GDM1 (cell line): ENCODE measurements at regions not wholly inside any gene's neighbourhood (a gene's known extent, or its start where the extent isn't known, plus 50 kb on each side); places are given as distances from the start of the nearest gene placed in this dataset.

Experiments used
- DNase-seq: peaks from one replicate; lab custom pipeline; 2025; lab: John Stamatoyannopoulos, UW

DNA sequence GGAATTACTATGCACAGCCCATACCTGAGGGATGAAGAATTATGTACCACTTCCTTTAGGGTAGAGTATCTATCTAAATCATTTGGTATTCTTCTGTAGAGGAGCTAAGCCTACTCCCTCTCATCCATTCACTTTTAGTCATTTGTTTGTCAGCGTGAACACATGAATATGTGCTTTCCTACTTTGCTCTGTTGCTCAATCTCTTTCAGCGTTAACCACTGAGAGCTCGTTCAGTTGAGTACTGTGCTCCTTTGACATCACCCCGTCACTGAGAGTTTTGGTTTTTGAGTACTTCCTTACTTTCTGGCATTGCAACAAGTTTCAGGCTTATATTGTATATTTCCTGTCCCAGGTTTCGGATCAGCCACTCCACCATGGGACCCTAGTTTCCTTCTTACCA lies 700.6 kb downstream of the NLGN4X start:
- DNase-seq: no peak

DNA sequence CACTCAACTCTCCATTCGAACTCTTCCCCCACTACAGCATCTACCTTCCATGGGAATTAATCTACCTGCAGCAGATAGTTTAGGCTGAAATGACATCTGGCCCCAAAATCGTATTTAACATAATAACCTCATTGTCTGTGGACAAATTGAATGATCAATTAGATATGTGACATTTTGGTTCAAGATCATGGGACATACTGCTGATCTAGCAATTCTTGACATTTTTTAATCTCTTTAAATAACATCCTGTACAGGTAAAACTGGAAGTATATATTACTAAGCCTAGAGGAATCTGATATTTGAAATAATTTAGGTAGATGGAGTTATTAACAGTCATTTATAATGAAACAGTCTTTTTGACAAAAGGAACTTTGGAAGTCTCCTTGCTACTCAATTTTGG lies 702.5 kb downstream of the NLGN4X start:
- DNase-seq: no peak

DNA sequence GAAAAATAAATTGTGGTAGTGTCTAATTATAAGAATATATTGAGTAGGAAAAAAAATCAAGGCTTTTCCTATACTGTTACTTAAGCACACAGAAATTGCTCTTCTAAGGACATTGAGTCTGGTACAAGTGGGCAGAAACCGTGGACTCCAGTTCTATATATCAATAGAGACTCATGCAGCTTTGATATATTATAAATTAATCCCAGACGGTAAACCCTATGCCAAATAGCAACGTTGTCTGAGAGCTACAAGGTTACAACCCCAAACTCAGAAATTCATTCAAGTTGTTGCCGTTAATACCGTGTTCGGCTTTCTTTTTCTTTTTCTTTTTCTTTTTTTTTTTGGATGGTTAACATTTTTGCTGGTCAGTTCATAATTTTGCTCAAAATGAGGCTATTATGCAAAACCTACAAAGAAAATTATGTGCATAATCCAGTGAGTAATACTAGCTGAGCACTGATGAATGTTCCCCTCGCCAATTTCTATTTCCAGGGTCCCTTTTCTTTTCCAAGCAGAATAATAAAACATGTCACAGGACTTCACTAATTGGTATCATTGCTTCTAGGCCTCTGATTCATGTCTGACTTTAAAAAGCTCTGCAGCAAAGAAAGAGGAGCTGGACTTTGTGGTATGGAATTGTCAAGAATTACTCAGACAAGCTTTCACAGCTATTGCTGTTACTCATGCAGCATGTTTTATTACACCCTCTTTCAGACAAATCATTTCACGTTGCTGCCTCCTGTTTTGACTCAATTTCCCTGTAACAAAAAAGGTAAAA lies 737.7 kb downstream of the NLGN4X start:
- DNase-seq: no peak

DNA sequence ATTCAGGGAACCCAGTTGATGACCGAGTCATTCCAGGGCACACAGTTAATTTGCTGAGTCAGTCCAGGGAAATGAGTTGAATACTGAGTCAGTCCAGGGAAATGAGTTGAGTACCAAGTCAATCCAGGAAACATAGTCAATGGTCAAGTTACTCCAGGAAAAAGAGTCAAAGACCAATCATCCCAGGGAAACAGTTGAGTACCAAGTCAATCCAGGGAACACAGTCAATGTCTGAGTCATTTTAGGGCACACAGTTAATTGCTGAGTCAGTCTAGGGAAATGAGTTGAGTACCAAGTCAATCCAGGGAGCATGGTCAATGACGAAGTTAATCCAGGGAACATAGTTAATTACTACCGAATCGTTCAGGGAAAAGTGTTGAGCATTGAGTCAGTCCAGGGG lies 754.4 kb downstream of the NLGN4X start:
- DNase-seq: no peak

DNA sequence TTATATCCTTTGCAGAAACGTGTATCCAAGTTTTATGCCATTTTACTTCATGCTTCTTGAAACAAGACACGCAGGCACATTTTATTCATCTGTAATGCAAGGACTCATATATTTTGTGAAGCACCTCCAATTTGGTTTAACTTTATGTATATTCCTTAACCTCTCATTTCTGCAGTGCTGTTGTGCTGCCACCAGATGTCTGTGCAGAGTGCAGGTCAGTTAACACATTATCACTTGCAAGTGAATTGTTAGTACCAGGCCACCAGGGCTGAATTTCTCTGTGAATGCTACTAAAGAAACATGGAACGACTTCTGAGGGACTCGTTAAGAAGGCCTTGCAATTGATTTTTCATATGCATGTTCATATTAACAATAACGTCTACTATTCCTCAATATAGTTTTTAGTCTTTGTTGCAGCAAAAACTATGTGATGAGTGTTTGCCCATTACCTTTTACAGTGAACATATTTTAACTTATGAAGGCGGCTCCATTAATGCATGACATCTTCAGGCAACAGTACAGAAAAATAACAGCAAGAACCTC lies 770.3 kb downstream of the NLGN4X start:
- DNase-seq: no peak

DNA sequence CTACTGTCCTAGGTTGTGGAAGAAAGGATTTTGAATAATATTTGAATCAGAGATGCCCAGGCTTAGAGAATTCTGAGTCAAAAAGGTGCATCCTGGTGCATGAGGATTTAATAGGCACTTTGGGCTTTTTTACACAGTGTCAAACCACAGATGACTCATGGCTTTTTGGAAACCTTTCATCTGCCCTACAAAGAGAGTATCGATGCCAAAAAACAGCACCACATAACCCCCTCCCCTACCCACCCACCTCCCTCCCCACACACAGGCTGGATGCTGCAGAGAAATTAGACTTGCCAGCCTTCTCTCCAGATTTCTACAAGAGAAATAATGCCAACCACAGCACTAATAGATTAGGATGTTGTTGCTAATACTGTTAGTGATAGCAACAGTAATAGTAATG lies 779.3 kb downstream of the NLGN4X start:
- DNase-seq: no peak

DNA sequence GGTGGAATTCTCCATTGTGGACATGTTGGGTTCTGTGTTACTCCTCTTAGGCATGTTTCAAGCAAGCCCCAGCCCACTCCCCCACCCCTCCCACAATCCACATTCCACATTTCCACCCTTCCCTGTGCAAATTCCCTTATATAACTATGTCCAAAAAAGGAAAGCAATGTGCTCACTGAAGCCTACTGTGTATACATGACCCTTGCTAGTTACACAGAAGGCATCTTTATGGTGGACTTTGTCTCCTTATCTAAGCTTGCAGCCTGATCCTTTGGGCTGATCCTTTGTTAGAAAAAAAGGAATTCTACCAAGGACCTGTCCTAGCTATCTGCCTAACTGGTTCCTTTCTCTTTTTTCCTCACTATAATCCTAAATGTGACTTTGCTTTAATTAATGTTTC lies 796.8 kb downstream of the NLGN4X start:
- DNase-seq: no peak

DNA sequence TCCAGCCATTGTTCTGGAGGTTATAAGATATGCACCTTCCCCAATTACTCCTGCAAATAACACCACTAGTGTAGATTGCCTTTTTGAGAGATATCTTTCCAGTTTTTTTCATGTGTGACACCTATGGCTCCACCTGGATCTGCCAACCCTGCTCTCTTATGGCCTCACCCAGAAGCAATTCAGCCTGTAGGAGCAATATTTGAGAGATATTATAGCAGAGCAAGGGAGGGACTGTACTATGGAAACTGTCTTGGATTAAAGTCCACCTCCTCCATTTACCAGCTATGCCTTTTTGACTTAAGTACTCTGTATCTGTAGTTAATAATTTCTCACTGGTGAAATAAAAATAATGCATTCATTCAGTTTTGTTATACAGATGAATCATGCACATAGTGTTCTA lies 803.5 kb downstream of the NLGN4X start:
- no peak for DNase-seq

DNA sequence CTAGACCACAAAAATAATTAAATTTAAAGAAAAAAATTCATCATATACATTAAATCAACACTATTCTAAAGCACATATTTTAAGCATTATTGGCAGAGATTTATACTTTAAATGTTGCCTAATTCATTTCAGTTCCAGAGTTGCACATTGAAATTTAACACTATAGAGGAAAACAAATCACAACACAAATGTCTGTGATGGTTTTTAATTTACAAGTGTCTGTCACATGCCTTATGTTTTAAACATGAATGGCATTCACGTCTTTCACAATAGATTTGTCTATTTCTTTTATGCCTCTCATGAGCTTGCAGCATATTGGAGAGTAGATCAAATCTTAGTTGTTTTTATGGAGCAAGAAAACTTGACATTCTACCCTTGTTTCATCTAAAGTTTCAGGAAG lies 811.3 kb downstream of the NLGN4X start:
- DNase-seq: no peak

DNA sequence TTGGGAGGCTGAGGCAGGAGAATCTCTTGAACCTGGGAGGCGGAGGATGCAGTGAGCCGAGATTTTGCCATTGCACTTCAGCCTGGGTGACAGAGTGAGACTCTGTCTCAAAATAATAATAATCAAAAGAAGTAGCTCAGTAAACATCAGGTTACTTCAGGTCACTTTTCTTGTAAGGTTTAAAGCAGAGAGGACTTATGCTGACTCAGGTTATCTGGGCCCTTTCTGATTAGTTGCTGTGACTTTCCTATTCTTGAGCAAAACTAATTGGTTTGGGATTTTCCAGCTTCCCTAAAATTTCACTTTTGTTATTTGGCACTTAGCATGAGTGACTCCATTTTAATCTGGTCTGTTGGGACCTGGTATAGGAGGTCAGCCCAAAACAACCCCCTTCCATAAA lies 812.9 kb downstream of the NLGN4X start:
- no peak for DNase-seq

DNA sequence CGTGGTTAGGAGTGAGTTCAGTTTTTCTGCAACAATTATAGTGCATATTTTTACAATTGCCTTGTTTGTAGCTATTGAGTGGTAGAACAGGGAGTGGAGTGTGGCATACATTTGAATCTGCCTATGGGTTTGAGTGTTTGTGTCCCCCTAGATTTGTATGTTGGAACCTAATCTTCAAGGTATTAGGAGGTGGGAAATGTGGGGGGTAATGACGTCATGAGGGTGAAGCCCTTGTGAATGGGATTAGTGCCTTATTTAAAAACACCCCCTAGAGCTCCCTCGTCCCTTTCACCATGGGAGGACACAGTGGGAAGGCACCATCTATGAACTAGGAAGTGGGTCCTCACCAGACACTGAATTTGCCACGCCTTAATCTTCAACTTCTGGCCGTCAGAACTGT lies 819.6 kb downstream of the NLGN4X start:
- DNase-seq: no peak

DNA sequence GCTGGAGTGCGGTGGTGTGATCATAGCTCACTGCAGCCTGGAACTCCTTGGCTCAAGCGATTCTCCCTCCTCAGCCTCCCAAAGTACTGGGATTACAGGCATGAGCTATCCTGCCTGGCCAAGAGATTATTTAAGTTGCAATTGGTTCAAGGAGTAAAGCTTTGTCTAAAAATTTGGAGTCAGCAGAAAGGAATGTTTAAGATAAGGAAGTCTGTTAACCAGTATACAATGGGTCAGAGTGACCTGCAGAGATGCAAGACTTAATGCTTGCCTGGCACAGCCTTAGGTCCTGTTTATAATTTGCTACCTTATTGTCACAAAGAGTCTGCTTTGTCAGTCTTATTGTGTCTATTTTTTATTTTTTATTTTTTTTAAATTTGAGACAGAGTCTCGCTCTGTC lies 826.2 kb downstream of the NLGN4X start:
- no peak for DNase-seq

DNA sequence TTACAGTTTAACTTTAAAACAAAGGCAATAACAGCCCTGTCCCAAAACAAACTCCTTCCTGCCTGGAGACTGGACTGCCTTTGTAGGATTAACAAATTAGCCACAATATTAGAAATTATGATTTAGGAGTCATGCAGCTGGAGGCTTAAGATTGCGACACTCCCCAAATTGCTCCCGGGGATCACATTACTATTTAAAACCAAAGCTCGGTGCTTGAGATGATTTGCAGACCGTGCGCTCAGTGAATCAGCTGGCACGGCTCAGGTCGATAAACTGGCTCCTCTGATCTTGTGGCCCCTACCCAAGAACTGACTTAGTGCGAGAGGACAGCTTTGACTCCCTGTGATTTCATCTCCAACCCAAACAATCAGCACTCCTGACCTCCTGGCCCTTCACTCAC lies 829.3 kb downstream of the NLGN4X start:
- no peak for DNase-seq

DNA sequence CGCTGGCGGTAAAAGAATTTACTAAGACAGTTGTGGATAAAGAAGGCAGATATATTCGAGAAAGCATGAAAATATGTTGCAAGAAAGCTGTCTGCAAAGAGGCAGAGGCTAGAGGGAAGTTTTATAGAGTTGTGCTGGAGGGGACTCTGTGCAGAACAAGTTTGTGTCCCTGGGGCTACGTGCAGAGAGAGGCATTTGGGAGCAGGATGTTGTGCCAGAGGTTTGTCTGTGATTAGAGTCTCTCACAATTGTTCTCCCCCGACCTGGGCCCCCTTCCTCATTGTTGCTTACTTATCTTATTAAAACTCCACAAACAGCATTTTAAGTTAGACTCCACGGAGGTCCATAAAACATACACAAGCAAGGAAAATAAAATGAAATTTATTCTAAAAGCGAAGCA lies 831.3 kb downstream of the NLGN4X start:
- no peak for DNase-seq

DNA sequence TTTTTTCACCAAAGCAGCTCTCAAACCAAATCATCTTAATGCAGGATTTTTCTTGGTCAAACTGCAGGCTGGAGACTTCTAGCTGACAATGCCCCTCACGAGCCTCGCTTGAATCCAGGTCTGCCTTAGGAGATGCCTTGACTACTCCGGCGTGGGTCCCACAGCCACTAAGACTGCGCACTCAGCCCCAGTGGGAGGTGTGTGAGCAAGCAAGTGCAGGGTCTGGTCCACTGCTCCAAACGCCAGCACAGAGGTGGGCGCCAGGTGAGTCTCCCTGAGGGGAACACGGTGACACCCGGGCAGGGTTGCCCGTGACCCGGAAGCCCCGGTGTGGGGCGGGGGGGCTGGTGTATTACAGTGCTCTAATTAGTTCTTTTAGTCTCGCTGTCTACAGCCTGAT lies 838.3 kb downstream of the NLGN4X start:
- DNase-seq: no peak

DNA sequence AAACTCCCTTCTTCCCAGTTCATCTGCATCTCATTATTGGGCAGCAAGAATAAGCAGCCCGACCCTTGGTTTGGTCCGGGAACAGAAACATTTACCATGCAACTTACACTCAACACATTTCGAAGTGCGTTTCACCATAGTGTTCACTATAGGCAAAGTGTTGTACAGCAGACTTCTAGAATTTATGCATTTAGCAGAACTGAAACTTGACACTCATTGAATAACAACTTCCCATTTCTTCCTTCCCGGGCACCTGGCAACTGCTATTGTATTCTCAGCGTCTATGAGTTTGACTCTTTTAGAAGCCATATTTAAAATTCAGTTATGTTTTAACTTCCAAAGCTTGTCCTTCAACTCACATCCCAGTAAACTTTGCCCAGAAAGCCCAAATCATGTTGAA lies 840.6 kb downstream of the NLGN4X start:
- no peak for DNase-seq

DNA sequence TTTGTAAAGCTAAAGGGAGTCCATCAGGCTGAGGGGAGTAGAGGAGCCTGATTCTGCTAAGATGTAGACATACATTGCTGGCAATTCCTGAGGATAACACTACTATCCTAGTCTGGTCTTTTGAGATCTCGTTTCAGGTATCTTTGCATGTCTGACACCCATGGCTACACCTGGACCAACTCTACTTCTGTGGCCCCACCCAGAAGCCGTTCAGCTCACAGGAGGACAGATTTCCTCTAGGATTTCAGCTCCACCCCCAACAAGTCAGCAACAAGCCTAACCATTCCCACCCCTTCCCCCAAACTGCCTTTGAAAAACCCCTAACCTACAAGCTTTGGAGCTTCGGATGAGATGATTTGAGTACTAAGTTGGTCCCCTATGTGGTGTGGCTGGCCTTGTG lies 848.2 kb downstream of the NLGN4X start:
- DNase-seq: no peak

DNA sequence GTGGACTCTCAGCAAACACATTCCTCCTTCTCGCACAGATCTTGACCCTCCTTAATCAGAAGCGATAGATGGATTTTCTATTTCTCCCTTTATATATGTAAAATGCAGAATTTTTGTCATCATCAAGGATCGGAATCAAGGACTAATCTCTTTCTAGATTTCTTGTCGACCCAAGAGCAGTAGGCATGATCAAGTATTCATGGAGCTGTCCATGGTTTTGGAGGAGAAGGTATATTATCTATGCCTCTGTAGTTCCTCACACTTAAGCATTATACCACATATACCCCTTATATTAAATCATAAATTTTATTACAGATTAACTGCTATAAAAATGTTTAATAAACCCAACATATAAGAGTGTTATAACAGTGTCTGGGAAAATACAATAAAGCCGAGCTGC lies 886.8 kb downstream of the NLGN4X start:
- no peak for DNase-seq

DNA sequence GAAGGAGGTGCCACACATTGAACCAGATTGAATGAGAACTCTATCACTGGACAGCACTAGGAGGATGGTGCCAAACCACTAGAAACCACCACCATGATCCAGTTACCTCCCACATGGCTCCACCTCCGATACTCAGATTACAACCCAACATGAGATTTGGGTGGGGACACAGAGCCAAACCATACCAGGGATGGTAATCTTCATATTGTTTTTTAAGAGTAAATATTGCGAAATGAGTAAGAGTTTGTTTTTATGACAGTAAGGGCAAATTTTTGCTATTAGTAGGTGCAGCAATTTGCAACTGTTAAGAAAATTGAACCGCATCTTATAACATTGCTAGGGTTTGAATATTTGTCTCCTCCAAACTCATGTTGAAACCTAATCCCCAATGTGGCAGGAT lies 891.5 kb downstream of the NLGN4X start:
- DNase-seq: no peak

DNA sequence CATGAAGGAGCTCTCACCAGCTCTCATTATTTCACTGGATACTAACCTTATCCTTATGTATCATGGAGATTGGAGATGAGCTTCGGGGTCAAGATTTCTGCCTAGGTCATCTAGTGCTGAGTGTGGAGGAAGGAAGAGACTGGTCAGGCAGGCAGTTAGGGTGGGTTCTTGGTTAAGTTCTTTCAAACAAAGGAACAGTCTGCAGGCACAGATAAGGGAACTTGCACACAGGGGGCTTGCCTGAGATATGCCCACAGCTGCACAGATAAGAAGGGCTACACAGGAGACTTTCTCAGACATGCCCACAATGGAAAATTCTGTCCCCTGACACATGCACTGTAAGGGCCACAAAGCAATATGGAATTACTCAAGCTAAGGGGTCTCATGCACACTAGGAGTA lies 904.1 kb downstream of the NLGN4X start:
- peak; percentile 54 for DNase-seq

DNA sequence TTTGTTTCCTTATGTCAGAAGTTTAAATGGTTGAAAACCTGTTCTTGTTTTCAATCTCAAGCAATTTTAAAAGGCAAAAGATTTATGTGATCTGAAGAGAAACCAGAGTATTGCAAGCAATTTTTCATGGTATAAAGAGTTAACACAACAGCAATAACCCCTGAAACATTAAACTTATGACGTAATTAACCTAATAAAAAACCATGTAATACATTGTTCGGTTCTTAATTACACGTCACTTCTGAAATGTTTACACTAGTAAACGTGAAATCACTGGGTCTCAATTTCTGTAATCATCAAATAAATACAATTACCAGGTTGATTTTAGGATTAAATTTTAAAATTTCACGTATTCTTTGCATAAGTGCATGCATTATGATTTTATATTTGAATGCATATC lies 914.5 kb downstream of the NLGN4X start:
- DNase-seq: no peak

DNA sequence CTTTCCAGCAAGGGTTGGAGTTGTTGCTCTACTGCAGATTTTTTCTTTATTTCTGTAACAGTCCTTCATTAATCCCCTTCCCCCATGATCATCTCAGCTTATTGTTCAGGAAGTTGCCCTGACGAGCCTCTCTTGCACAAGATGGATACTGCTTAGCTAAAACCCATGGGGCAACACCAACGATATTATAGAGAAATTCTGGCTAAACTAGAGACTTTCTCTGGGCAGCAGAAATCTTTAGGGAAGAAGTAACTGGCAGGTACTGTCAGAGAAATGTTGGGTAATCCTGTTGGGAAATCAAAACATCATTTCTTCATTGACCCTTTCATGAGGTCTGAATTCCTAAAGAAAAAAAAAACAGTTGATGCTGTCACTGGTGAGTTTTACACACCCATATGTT lies 921.3 kb downstream of the NLGN4X start:
- DNase-seq: no peak

DNA sequence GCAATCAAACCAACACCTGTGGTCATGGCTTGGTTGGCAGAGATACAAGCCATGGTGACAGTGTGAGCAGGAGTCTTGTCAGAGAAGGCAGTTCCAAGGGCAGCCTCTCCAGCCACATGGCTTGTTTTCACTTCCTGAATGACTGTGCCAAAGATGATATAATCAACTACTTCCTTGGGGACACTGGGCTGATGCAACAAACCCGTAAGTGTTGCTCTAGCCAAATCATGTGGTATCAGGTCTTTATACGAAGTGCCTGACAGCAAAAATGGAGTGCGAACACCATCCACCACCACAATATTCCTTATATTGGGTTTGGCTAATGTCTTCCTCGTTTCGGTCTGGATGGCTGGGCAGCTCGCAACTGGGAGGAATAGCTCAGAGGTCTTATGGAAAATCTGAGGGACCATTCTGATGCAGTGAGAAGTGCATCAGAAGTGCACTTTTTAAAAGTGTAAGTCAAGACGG lies 922.0 kb downstream of the NLGN4X start:
- no peak for DNase-seq

DNA sequence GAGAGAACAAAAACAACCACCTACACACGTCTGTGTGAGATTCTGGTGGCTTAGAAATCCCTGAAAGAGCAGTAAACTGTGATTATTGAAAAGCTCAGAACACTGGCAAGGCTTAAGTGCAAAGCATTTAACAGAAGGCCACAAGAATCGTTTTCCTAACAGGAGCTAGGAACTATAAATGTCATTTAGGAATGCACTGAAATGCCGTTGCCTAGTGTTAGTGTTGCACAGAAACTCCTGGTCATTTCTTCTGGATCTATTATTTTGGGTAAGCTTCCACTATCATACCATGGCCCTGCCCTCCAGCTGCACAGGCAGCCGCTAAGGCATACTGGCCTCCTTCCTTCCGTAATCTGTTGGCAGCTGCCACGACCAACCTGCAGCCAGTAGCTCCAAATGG lies 923.2 kb downstream of the NLGN4X start:
- DNase-seq: no peak
